Loucy (cell line): ENCODE measurements at regions not wholly inside any gene's neighbourhood (a gene's known extent, or its start where the extent isn't known, plus 50 kb on each side); places are given as distances from the start of the nearest gene placed in this dataset.

Source experiments
- H2AFZ ChIP-seq: fragments of 200-600 bp; sonication (generic); 2 replicates; pipeline ENCODE4 v1.6.0; 2016; ENCODE audit warnings: antibody characterized with exemption, mild to moderate bottlenecking, low read length, moderate library complexity
- H3F3A ChIP-seq: fragments of 200-600 bp; 2 replicates; pipeline ENCODE4 v1.6.0; 2016; ENCODE audit warnings: antibody characterized with exemption, low read depth, mild to moderate bottlenecking
- H3K27me3 ChIP-seq: fragments of 200-600 bp; sonication (generic); 2 replicates; pipeline ENCODE4 v1.6.1; 2014; ENCODE audit warnings: low read length, mild to moderate bottlenecking; ENCODE audit not compliant: insufficient read depth, poor library complexity, severe bottlenecking
- H3K36me3 ChIP-seq: fragments of 200-600 bp; sonication (generic); 2 replicates; pipeline ENCODE4 v1.6.1; 2016; ENCODE audit warnings: low read length; ENCODE audit not compliant: insufficient read depth
- H3K4me1 ChIP-seq: fragments of 200-600 bp; sonication (generic); 2 replicates; pipeline ENCODE4 v1.5.1; 2014; ENCODE audit warnings: low read length, mild to moderate bottlenecking; ENCODE audit not compliant: insufficient read depth, poor library complexity, severe bottlenecking
- H3K4me2 ChIP-seq: fragments of 200-600 bp; sonication (generic); 2 replicates; pipeline ENCODE4 v1.6.0; 2014; ENCODE audit warnings: antibody characterized with exemption, low read length, low read depth, mild to moderate bottlenecking; ENCODE audit not compliant: poor library complexity, severe bottlenecking
- H3K4me3 ChIP-seq: fragments of 200-600 bp; sonication (generic); 2 replicates; pipeline ENCODE4 v1.5.1; 2014; ENCODE audit warnings: low read length, mild to moderate bottlenecking, mixed read lengths; ENCODE audit not compliant: poor library complexity, severe bottlenecking
- H3K79me2 ChIP-seq: fragments of 200-600 bp; sonication (generic); 2 replicates; pipeline ENCODE4 v1.6.1; 2014; ENCODE audit warnings: low read length; ENCODE audit not compliant: insufficient read depth
- H3K9ac ChIP-seq: fragments of 200-600 bp; sonication (generic); 2 replicates; pipeline ENCODE4 v1.6.0; 2014; ENCODE audit warnings: mild to moderate bottlenecking, low read depth, low read length, moderate library complexity; ENCODE audit not compliant: poor library complexity, severe bottlenecking
- H3K9me2 ChIP-seq: fragments of 200-600 bp; sonication (generic); replicated peaks from 2 replicates; pipeline ENCODE4 v1.6.1; 2016; ENCODE audit warnings: low read depth, low read length, mixed read lengths
- H3K9me3 ChIP-seq: fragments of 200-600 bp; sonication (generic); 2 replicates; pipeline ENCODE4 v1.6.1; 2014; ENCODE audit warnings: mild to moderate bottlenecking, antibody characterized with exemption, low read length, low read depth; ENCODE audit not compliant: insufficient read depth
- H4K20me1 ChIP-seq: fragments of 200-600 bp; sonication (generic); 2 replicates; pipeline ENCODE4 v1.6.0; 2014; ENCODE audit warnings: antibody characterized with exemption, low read length, mild to moderate bottlenecking; ENCODE audit not compliant: insufficient read depth, poor library complexity, severe bottlenecking
- CTCF ChIP-seq: fragments of 200-600 bp; sonication (generic); conservative IDR thresholded peaks from 2 replicates; pipeline ENCODE4 v1.5.1; 2014; ENCODE audit warnings: mild to moderate bottlenecking, antibody characterized with exemption, low read length
- EZH2phosphoT487 ChIP-seq: fragments of 200-600 bp; IDR thresholded peaks from 2 replicates; pipeline ENCODE4 v1.6.1; 2018; ENCODE audit warnings: antibody characterized with exemption, mild to moderate bottlenecking, moderate library complexity, borderline replicate concordance

DNA sequence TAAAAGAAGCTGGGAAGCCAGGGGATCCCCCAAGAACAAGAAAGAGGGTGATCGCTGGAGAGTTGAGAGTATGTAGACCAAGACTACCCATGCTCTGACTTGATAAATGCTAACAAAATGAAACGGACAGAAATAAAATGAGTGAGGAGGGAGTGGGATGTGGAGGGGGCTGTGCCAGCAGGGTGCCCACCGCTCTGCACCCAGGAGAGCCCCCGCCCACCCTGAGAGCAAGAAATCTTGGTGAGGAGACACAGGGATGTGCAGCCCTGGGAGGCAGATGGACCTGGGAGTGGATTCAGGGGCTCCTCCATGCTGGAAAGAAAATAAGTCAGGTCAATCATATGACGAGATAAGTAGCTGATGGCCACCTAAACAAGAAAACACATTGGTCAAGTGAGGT, 590.9 kb downstream of the AJAP1 start:
- Histone ChIP-seq H3K4me3 (no peak overlapping the region), H3K27me3 (no peaks in the 10 kb centered on the region), H3F3A (no peaks in the 10 kb centered on the region), H3K36me3 (no peaks in the 10 kb centered on the region), H4K20me1 (no peaks in the 10 kb centered on the region), H3K9me2 (no peaks in the 10 kb centered on the region), H3K4me2 (no peak overlapping the region), H3K4me1 (no peaks in the 10 kb centered on the region), H3K9me3 (peaks cover 6% of the 10 kb centered on the region; the same call in 1 of the 2 replicates), H3K79me2 (no peaks in the 10 kb centered on the region), H3K9ac (no peak overlapping the region), H2AFZ (no peak overlapping the region)
- no peak for TF ChIP-seq CTCF
- TF ChIP-seq EZH2phosphoT487, result no peak

- Histone ChIP-seq H3K9me3 (peaks cover 6% of the 10 kb centered on the region; the same call in 1 of the 2 replicates), H3K36me3 (no peaks in the 10 kb centered on the region), H3K27me3 (no peaks in the 10 kb centered on the region), H3K4me2 (no peak overlapping the region), H4K20me1 (no peaks in the 10 kb centered on the region), H3K4me3 (no peak overlapping the region), H3K79me2 (no peaks in the 10 kb centered on the region), H3K4me1 (no peaks in the 10 kb centered on the region), H3K9ac (no peak overlapping the region), H3F3A (no peaks in the 10 kb centered on the region), H2AFZ (no peak overlapping the region), H3K9me2 (no peaks in the 10 kb centered on the region)
- TF ChIP-seq EZH2phosphoT487 (no peak), CTCF (no peak)
These were observed 590.3 kb downstream of the AJAP1 start for GRCh38 chr1:5244631-5245285.

DNA sequence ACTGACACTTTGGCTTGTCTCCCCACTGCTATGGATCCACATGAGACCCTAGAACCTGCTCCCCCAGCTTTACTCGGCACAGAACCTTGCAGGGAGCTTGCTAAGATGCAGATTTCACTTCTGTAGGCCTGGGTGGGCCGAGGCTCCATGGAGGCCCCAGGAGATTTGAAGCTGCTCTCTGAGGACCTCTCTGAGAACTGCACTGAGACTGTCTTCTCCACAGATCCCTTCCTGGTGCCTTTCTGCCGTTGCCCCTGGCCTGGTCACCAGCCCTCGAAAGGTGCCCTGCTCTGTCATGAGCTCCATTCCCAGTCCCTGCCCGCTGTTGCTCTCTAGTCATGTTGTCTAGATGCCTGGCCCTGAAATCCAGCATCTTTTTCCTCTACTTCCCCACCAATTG, 588.4 kb downstream of the AJAP1 start:
- no peaks in the 10 kb centered on the region for H4K20me1 ChIP-seq
- H3K9ac ChIP-seq, result no peak overlapping the region
- H3F3A ChIP-seq, result no peaks in the 10 kb centered on the region
- H3K27me3 ChIP-seq, result no peaks in the 10 kb centered on the region
- H3K36me3 ChIP-seq, result no peaks in the 10 kb centered on the region
- H3K4me3 ChIP-seq, result no peak overlapping the region
- no peak for TF ChIP-seq CTCF
- TF ChIP-seq EZH2phosphoT487, result no peak
- H3K79me2 ChIP-seq, result no peaks in the 10 kb centered on the region
- no peak overlapping the region for H2AFZ ChIP-seq
- no peaks in the 10 kb centered on the region for H3K9me2 ChIP-seq
- no peak overlapping the region for H3K4me2 ChIP-seq
- H3K9me3 ChIP-seq, result peaks cover 6% of the 10 kb centered on the region; the same call in 1 of the 2 replicates
- H3K4me1 ChIP-seq, result no peaks in the 10 kb centered on the region
